ENCODE measurements at regions not wholly inside any gene's neighbourhood (a gene's known extent, or its start where the extent isn't known, plus 50 kb on each side); places are given as distances from the start of the nearest gene placed in this dataset.

DNA sequence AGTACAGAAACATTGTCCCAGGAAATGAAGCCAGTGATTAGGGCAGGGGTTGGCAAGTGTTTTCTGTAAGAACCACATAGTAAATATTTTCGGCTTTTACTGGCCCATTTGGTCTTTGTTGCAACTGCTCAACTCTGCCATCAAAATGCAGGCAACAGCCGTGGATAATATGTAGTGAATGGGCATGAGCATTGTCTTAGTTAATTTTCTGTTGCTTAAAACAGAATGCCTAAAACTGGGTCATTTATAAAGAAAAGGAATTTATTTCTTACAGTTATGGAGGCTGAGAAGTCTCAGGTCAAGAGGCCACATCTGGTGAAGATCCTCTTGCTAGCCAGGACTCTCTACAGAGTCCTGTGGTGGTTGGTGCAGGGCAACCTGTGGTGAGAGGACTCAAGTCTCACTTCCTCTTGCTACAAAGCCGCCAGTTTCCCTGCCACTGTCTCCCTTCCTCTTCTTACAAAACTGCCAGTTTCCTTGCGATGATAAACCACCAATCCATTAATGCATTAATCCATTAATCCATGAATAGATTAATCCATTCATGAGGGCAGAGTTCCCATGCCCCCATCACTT lies 166.4 kb downstream of the PSMG1 start:
- TF ChIP-seq, protein P1, sequence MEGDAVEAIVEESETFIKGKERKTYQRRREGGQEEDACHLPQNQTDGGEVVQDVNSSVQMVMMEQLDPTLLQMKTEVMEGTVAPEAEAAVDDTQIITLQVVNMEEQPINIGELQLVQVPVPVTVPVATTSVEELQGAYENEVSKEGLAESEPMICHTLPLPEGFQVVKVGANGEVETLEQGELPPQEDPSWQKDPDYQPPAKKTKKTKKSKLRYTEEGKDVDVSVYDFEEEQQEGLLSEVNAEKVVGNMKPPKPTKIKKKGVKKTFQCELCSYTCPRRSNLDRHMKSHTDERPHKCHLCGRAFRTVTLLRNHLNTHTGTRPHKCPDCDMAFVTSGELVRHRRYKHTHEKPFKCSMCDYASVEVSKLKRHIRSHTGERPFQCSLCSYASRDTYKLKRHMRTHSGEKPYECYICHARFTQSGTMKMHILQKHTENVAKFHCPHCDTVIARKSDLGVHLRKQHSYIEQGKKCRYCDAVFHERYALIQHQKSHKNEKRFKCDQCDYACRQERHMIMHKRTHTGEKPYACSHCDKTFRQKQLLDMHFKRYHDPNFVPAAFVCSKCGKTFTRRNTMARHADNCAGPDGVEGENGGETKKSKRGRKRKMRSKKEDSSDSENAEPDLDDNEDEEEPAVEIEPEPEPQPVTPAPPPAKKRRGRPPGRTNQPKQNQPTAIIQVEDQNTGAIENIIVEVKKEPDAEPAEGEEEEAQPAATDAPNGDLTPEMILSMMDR (IDR thresholded peaks at IDR 0.05; ENCODE audit: extremely low read depth, low read depth, low read length), result no peak
- H3K4me3 ChIP-seq (ENCODE audit: insufficient read depth, low read length), result no peak overlapping the region
- H3K4me1 ChIP-seq (ENCODE audit: insufficient read depth, low read length), result peaks cover 28% of the 10 kb centered on the region
- H3K79me2 ChIP-seq (ENCODE audit: insufficient read depth, low read length), result no peaks in the 10 kb centered on the region
- no peaks in the 10 kb centered on the region for H3K27me3 ChIP-seq (ENCODE audit: insufficient read depth, low read length)
- no peak overlapping the region for H2AFZ ChIP-seq (ENCODE audit: low read length)
- no peak overlapping the region for H3K4me2 ChIP-seq (ENCODE audit: insufficient read depth, low read length)
- no peak for DNase-seq (ENCODE audit: insufficient read length, low spot score, missing footprints)
- H3K27ac ChIP-seq (ENCODE audit: low read depth, low read length), result no peak overlapping the region
- H3K9me3 ChIP-seq (ENCODE audit: low read depth, low read length), result no peaks in the 10 kb centered on the region
- H4K20me1 ChIP-seq (ENCODE audit: insufficient read depth, low read length), result no peaks in the 10 kb centered on the region
- H3K36me3 ChIP-seq (ENCODE audit: insufficient read depth, low read length), result no peaks in the 10 kb centered on the region

DNA sequence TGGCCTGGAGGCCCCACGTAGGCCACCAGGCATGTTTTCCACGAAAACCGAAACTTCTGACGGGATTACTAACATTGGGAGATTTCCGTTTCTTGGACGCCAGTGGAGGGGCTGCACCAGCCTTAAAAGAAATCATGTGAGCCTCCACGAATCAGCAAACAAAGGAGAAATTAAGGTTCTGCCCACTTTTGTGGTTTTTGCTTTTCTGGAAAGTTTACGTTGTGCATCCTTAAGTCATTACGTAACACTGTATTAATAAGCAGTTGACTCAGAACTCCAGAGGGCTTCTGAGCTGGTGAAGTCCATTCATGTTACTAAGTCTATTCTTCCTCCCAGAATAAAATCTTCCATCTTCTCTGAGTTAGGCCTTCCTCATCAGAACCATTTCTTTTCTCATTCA lies 168.5 kb downstream of the PSMG1 start:
- peak overlapping the region; percentile 44 for H3K4me3 ChIP-seq (ENCODE audit: insufficient read depth, low read length)
- H3K79me2 ChIP-seq (ENCODE audit: insufficient read depth, low read length), result no peaks in the 10 kb centered on the region
- H2AFZ ChIP-seq (ENCODE audit: low read length), result peak overlapping the region; percentile 80
- DNase-seq (ENCODE audit: insufficient read length, low spot score, missing footprints), result peak; percentile 96
- no peaks in the 10 kb centered on the region for H4K20me1 ChIP-seq (ENCODE audit: insufficient read depth, low read length)
- H3K27me3 ChIP-seq (ENCODE audit: insufficient read depth, low read length), result no peaks in the 10 kb centered on the region
- no peaks in the 10 kb centered on the region for H3K9me3 ChIP-seq (ENCODE audit: low read depth, low read length)
- TF ChIP-seq, protein P1 (IDR thresholded peaks at IDR 0.05; ENCODE audit: extremely low read depth, low read depth, low read length), result no peak
- H3K4me2 ChIP-seq (ENCODE audit: insufficient read depth, low read length), result peak overlapping the region; percentile 61
- no peaks in the 10 kb centered on the region for H3K36me3 ChIP-seq (ENCODE audit: insufficient read depth, low read length)
- peaks cover 14% of the 10 kb centered on the region for H3K4me1 ChIP-seq (ENCODE audit: insufficient read depth, low read length)
- H3K27ac ChIP-seq (ENCODE audit: low read depth, low read length), result peak overlapping the region; percentile 60

DNA sequence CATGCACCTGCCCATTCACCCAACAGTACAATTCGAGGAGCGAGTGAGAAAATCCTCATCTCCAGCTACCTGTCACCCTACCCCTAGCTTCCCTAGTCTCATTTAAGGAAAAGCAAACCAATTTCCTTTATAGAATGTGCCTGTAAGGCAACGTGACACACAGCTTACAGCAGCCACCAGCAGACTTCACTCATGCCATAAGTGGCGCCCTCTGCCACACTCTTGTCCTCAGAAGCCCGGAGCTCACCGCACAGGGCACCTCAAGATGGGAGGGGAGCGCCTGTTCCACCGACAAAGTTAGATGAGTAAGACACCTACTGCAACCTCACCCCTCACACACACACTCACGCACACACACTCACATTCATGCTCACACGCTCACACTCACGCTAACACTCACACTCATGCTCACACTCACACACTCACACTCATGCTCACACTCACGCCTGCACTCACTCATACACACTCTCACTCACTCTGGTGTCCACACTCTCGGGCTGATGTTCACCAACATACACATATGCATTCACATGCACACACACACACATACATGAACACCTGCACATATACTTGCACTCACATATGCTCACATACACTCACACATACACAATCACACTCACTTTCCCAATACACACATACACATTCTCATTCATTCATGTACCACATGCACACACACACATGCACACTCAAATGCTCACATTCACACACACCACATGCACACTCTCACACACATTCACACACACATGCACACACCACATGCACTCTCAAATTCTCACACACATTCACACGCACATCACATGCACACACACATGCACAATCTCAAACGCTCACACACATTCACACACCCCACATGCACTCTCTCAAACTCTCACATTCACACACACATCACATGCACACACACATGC lies 170.7 kb downstream of the PSMG1 start:
- DNase-seq (ENCODE audit: insufficient read length, low spot score, missing footprints), result no peak
- TF ChIP-seq, protein P1 (IDR thresholded peaks at IDR 0.05; ENCODE audit: extremely low read depth, low read depth, low read length), result no peak
- Histone ChIP-seq H3K4me1 (ENCODE audit: insufficient read depth, low read length) (peaks cover 14% of the 10 kb centered on the region), H3K27ac (ENCODE audit: low read depth, low read length) (no peak overlapping the region), H4K20me1 (ENCODE audit: insufficient read depth, low read length) (no peaks in the 10 kb centered on the region), H3K4me3 (ENCODE audit: insufficient read depth, low read length) (no peak overlapping the region), H2AFZ (ENCODE audit: low read length) (no peak overlapping the region), H3K79me2 (ENCODE audit: insufficient read depth, low read length) (no peaks in the 10 kb centered on the region), H3K9me3 (ENCODE audit: low read depth, low read length) (no peaks in the 10 kb centered on the region), H3K36me3 (ENCODE audit: insufficient read depth, low read length) (no peaks in the 10 kb centered on the region), H3K4me2 (ENCODE audit: insufficient read depth, low read length) (no peak overlapping the region), H3K27me3 (ENCODE audit: insufficient read depth, low read length) (no peaks in the 10 kb centered on the region)

DNA sequence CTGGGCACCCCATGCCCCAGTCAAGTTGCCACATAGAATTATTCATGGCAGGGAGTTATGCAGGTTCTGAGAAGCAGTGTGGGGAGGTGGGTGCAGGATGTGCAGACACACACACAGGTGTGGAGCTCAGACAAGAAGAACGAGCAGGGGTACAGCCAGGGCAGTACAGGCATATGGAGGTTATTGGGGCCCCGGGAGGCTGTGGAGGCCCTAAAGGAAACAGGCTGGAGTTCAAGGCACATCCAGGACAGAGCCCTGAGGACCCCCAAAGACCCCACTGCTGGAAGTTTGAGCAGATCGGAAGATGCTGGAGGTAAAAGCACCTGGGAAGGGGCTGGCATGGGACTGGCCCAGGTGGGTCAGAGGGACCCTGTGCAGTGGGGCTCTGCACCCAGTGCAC lies 171.3 kb downstream of the PSMG1 start:
- no peaks in the 10 kb centered on the region for H3K9me3 ChIP-seq (ENCODE audit: low read depth, low read length)
- H3K36me3 ChIP-seq (ENCODE audit: insufficient read depth, low read length), result no peaks in the 10 kb centered on the region
- H3K79me2 ChIP-seq (ENCODE audit: insufficient read depth, low read length), result no peaks in the 10 kb centered on the region
- no peak overlapping the region for H3K27ac ChIP-seq (ENCODE audit: low read depth, low read length)
- no peak for DNase-seq (ENCODE audit: insufficient read length, low spot score, missing footprints)
- H2AFZ ChIP-seq (ENCODE audit: low read length), result no peak overlapping the region
- H4K20me1 ChIP-seq (ENCODE audit: insufficient read depth, low read length), result no peaks in the 10 kb centered on the region
- H3K4me3 ChIP-seq (ENCODE audit: insufficient read depth, low read length), result no peak overlapping the region
- TF ChIP-seq, protein P1 (IDR thresholded peaks at IDR 0.05; ENCODE audit: extremely low read depth, low read depth, low read length), result no peak
- H3K4me1 ChIP-seq (ENCODE audit: insufficient read depth, low read length), result peaks cover 17% of the 10 kb centered on the region
- H3K4me2 ChIP-seq (ENCODE audit: insufficient read depth, low read length), result no peak overlapping the region
- no peaks in the 10 kb centered on the region for H3K27me3 ChIP-seq (ENCODE audit: insufficient read depth, low read length)
